Liver (tissue), 8 donors: ENCODE measurements at regions not wholly inside any gene's neighbourhood (a gene's known extent, or its start where the extent isn't known, plus 50 kb on each side); places are given as distances from the start of the nearest gene placed in this dataset.

Experiments
- DNase-seq: peaks from one replicate; pipeline ENCODE4 v3.0.0-alpha.2; 2017; ENCODE audit warnings: low spot score
- H3K27ac ChIP-seq, 2 donors: one replicate each; pipeline ENCODE4 v1.7.0; 2013; ENCODE audit warnings: inconsistent platforms in 2 of 2, low read length in 2 of 2, control low read depth in 1 of 2, low read depth in 1 of 2, mild to moderate bottlenecking in 1 of 2
- H3K27me3 ChIP-seq, 4 donors: one replicate each; pipeline versions ENCODE4 v1.6.1 to v1.7.0; 2013; ENCODE audit warnings: low read length in 3 of 4, inconsistent platforms in 1 of 4, mild to moderate bottlenecking in 1 of 4, moderate library complexity in 1 of 4; ENCODE audit not compliant: control insufficient read depth in 4 of 4, insufficient read depth in 4 of 4
- H3K36me3 ChIP-seq, 4 donors: one replicate each; pipeline versions ENCODE4 v1.6.1 to v1.7.0; 2013; ENCODE audit warnings: low read length in 3 of 4, mild to moderate bottlenecking in 3 of 4, low read depth in 1 of 4, moderate library complexity in 1 of 4; ENCODE audit not compliant: control insufficient read depth in 4 of 4, insufficient read depth in 3 of 4
- H3K4me1 ChIP-seq, 4 donors: one replicate each; pipeline versions ENCODE4 v1.6.1 to v1.7.0; 2013; ENCODE audit warnings: low read length in 3 of 4, mild to moderate bottlenecking in 3 of 4, moderate library complexity in 1 of 4; ENCODE audit not compliant: control insufficient read depth in 4 of 4, insufficient read depth in 4 of 4
- H3K4me3 ChIP-seq, 3 donors: one replicate each; pipeline versions ENCODE4 v1.6.1 to v1.7.0; 2013; ENCODE audit warnings: low read length in 3 of 3, control low read depth in 1 of 3, low read depth in 1 of 3, mild to moderate bottlenecking in 1 of 3
- H3K9ac ChIP-seq, 2 donors: one replicate each; pipeline ENCODE4 v1.7.0; 2013; ENCODE audit warnings: low read length in 2 of 2, mild to moderate bottlenecking in 2 of 2, moderate library complexity in 2 of 2, control low read depth in 1 of 2, low read depth in 1 of 2
- H3K9me3 ChIP-seq, 4 donors: one replicate each; pipeline versions ENCODE4 v1.6.1 to v1.7.0; 2013; ENCODE audit warnings: low read length in 3 of 4; ENCODE audit not compliant: control insufficient read depth in 4 of 4
- ATF3 ChIP-seq: IDR thresholded peaks from 2 replicates; pipeline ENCODE4 v1.6.1; 2016; ENCODE audit warnings: antibody characterized with exemption
- CTCF ChIP-seq: fragments of 150-350 bp; IDR thresholded peaks from 2 replicates; pipeline ENCODE4 v1.5.1; 2017; ENCODE audit warnings: improper control_type of control experiment, low read depth, low read length; ENCODE audit not compliant: missing input control
- EGR1 ChIP-seq, 2 donors: IDR thresholded peaks; 2 replicates each; pipeline ENCODE4 v1.6.1; 2016 to 2018; ENCODE audit warnings: antibody characterized with exemption in 2 of 2, low read depth in 2 of 2
- FOXA1 ChIP-seq: IDR thresholded peaks from 2 replicates; pipeline ENCODE4 v1.6.1; 2016; ENCODE audit warnings: antibody characterized with exemption
- FOXA2 ChIP-seq: IDR thresholded peaks from 2 replicates; pipeline ENCODE4 v1.6.1; 2016; ENCODE audit warnings: antibody characterized with exemption
- GABPA ChIP-seq, 2 donors: IDR thresholded peaks in 1 of 2; conservative IDR thresholded peaks in 1 of 2; 2 replicates each; pipeline ENCODE4 v1.6.1; 2016; ENCODE audit warnings: antibody characterized with exemption in 2 of 2, mild to moderate bottlenecking in 1 of 2, moderate library complexity in 1 of 2
- HNF4A ChIP-seq, 2 donors: conservative IDR thresholded peaks; 2 replicates each; pipeline ENCODE4 v1.6.1; 2016; ENCODE audit warnings: antibody characterized with exemption in 2 of 2, mild to moderate bottlenecking in 2 of 2
- HNF4G ChIP-seq: IDR thresholded peaks from 2 replicates; pipeline ENCODE4 v1.6.1; 2016; ENCODE audit warnings: antibody characterized with exemption
- JUND ChIP-seq, 2 donors: IDR thresholded peaks; 2 replicates each; pipeline ENCODE4 v1.6.1; 2016; ENCODE audit warnings: antibody characterized with exemption in 2 of 2
- MAX ChIP-seq: IDR thresholded peaks from 2 replicates; pipeline ENCODE4 v1.6.1; 2016; ENCODE audit warnings: antibody characterized with exemption
- NR2F2 ChIP-seq: IDR thresholded peaks from 2 replicates; pipeline ENCODE4 v1.6.1; 2016; ENCODE audit warnings: antibody characterized with exemption
- RAD21 ChIP-seq, 2 donors: IDR thresholded peaks; 2 replicates each; pipeline ENCODE4 v1.6.1; 2016; ENCODE audit warnings: antibody characterized with exemption in 2 of 2, mild to moderate bottlenecking in 2 of 2
- REST ChIP-seq: IDR thresholded peaks from 2 replicates; pipeline ENCODE4 v1.6.1; 2016; ENCODE audit warnings: antibody characterized with exemption, mild to moderate bottlenecking
- RXRA ChIP-seq, 2 donors: IDR thresholded peaks; 2 replicates each; pipeline ENCODE4 v1.6.1; 2017 to 2018; ENCODE audit warnings: antibody characterized with exemption in 2 of 2, mild to moderate bottlenecking in 1 of 2
- SP1 ChIP-seq: IDR thresholded peaks from 2 replicates; pipeline ENCODE4 v1.6.1; 2018; ENCODE audit warnings: antibody characterized with exemption, mild to moderate bottlenecking
- TAF1 ChIP-seq: conservative IDR thresholded peaks from 2 replicates; pipeline ENCODE4 v1.6.1; 2016; ENCODE audit warnings: antibody characterized with exemption, mild to moderate bottlenecking
- YY1 ChIP-seq: IDR thresholded peaks from 2 replicates; pipeline ENCODE4 v1.6.1; 2016; ENCODE audit warnings: antibody characterized with exemption, mild to moderate bottlenecking
- WGBS: extraction: QIAGEN DNeasy Blood & Tissue Kit; methylation state at CpG from one replicate; pipeline ENCODE4 v1.1.7; 2013; 5-methylcytosine and 5-hydroxymethylcytosine counted together
- donor health status: healthy.
- donor health status: healthy.
- donor health status: healthy.
- donor health status: healthy.
- donor health status: healthy.

GRCh38 chr3:167918686-167919085 is 177.0 kb downstream of the GOLIM4 start:
- 89% methylated on average over 2 of the region's 2 CpGs for WGBS
- H3K27ac ChIP-seq: no peak overlapping the region
- H3K9ac ChIP-seq: no peak overlapping the region
- no peak for TF ChIP-seq SP1
- TF ChIP-seq ATF3: no peak
- no peak for TF ChIP-seq REST
- TF ChIP-seq HNF4G: no peak
- no peak for TF ChIP-seq FOXA1
- TF ChIP-seq YY1: no peak
- TF ChIP-seq RAD21 (IDR thresholded peaks at IDR 0.05): no peak
- no peak for TF ChIP-seq NR2F2
- no peak for TF ChIP-seq TAF1
- no peak for TF ChIP-seq HNF4A (conservative IDR thresholded peaks at IDR 0.05)
- no peak for TF ChIP-seq CTCF
- no peak for DNase-seq
- H3K36me3 ChIP-seq: no peaks in the 10 kb centered on the region
- H3K4me1 ChIP-seq: no peaks in the 10 kb centered on the region
- H3K27me3 ChIP-seq: peaks cover 0 to 3% (median 1%) of the 10 kb centered on the region in 4 donors
- H3K4me3 ChIP-seq: no peak overlapping the region
- no peaks in the 10 kb centered on the region for H3K9me3 ChIP-seq

DNA sequence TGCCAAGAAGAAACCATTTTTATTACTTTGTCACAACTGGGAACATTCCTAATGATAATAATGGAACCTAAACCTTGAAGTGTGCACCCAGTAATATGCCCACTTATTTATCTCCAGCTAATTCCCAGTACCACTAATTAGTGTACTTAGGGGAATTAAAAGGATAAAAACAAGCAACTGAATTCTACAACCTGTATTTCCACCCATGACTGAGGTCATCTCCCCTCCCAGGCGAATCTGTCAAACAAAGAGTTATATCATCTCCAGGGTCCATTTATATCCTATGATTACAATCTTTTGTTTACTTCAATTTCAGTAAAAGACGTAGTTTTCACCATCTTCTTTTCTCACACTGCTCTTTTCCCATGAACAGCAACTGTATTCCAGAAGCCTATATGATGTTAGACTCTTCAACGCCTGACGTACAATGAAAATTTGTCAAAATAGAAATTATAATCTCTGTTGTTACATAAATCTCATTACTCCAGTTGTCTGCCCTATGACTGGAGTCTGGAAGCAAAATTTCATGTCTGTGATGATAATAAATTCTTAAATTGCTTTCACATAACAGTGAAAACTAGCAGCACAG is 177.6 kb downstream of the GOLIM4 start:
- H3K9me3 ChIP-seq: no peaks in the 10 kb centered on the region
- no peak overlapping the region for H3K9ac ChIP-seq
- no peak for DNase-seq
- no peak overlapping the region for H3K4me3 ChIP-seq
- H3K27me3 ChIP-seq: peaks cover 0 to 3% (median 1%) of the 10 kb centered on the region in 4 donors
- WGBS: 86% methylated on average over 4 of the region's 4 CpGs
- H3K36me3 ChIP-seq: no peaks in the 10 kb centered on the region
- no peak overlapping the region for H3K27ac ChIP-seq
- no peaks in the 10 kb centered on the region for H3K4me1 ChIP-seq
- TF ChIP-seq GABPA (IDR thresholded peaks at IDR 0.05 in 1 of 2, conservative IDR thresholded peaks at IDR 0.05 in 1 of 2) (no peak), REST (no peak), YY1 (no peak), EGR1 (IDR thresholded peaks at IDR 0.05; ENCODE audit: low read depth in 2 of 2) (no peak), HNF4A (conservative IDR thresholded peaks at IDR 0.05) (no peak), RXRA (IDR thresholded peaks at IDR 0.05) (no peak), FOXA2 (no peak), RAD21 (IDR thresholded peaks at IDR 0.05) (no peak), CTCF (no peak), SP1 (no peak), NR2F2 (no peak), JUND (IDR thresholded peaks at IDR 0.05) (no peak), FOXA1 (no peak), ATF3 (no peak), MAX (no peak)
